ENCODE measurements at regions not wholly inside any gene's neighbourhood (a gene's known extent, or its start where the extent isn't known, plus 50 kb on each side); places are given as distances from the start of the nearest gene placed in this dataset.
"Not testable (repeated sequence)": the region's sequence is repeated elsewhere in the genome, so short reads cannot be mapped to it uniquely, and the experiment has no call there.

DNA sequence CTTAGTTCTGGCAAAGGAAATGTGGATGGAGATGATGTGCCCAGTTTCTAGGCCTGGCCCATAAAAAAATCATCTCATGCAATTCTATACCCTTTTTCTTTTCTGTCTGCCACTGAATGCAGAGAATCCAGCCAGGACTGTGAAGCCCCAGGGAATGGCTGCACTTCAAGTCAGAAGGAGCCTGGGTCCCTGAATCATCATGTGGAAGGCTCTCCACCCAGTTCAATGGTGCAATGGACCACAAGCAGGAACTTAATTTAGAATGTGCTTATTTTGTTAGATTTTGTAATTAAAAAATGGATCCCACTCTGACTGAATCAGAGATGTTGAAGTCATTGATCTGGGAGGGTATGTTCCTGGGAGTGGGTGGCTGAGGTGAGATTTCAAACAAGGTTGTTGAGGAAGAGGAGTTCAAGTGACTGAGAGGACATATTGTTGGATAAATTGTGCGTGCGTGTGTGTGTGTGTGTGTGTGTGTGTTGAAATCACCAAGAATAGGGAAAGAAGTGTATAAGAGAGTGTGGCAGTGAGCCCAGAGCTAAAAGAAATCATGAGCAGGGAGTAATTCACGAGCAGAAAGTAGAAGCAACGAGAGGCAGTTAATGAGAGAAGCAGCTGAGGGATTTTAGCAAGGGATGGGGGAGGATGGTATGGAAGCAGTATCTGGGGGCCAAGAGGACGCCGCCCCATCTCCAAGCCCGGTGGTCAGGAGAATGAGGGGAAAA lies 125.4 kb downstream of the TMX1 start:
- H3K9ac ChIP-seq (ENCODE audit: low read depth, low read length): no peak overlapping the region
- H3K4me2 ChIP-seq (ENCODE audit: insufficient read depth, low read length): no peak overlapping the region
- H3K79me2 ChIP-seq (ENCODE audit: insufficient read depth, low read length): no peaks in the 10 kb centered on the region
- no peak overlapping the region for H3K4me3 ChIP-seq (ENCODE audit: low read depth in 1 of 2, low read length in 2 of 2)
- TF ChIP-seq EZH2 (IDR thresholded peaks at IDR 0.05; ENCODE audit: borderline replicate concordance, low read depth, low read length, severe bottlenecking): no peak
- TF ChIP-seq, protein P1, sequence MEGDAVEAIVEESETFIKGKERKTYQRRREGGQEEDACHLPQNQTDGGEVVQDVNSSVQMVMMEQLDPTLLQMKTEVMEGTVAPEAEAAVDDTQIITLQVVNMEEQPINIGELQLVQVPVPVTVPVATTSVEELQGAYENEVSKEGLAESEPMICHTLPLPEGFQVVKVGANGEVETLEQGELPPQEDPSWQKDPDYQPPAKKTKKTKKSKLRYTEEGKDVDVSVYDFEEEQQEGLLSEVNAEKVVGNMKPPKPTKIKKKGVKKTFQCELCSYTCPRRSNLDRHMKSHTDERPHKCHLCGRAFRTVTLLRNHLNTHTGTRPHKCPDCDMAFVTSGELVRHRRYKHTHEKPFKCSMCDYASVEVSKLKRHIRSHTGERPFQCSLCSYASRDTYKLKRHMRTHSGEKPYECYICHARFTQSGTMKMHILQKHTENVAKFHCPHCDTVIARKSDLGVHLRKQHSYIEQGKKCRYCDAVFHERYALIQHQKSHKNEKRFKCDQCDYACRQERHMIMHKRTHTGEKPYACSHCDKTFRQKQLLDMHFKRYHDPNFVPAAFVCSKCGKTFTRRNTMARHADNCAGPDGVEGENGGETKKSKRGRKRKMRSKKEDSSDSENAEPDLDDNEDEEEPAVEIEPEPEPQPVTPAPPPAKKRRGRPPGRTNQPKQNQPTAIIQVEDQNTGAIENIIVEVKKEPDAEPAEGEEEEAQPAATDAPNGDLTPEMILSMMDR (IDR thresholded peaks at IDR 0.05; ENCODE audit: borderline replicate concordance, extremely low read depth, low read length, poor library complexity, severe bottlenecking): no peak
- H3K36me3 ChIP-seq (ENCODE audit: insufficient read depth, low read length): no peaks in the 10 kb centered on the region
- no peak overlapping the region for H3K27ac ChIP-seq (ENCODE audit: low read length)
- ATAC-seq (ENCODE audit: insufficient read depth, low read depth) (no peak), DNase-seq (no peak)
- H2AFZ ChIP-seq (ENCODE audit: low read depth, low read length): no peak overlapping the region
- H3K27me3 ChIP-seq (ENCODE audit: insufficient read depth, low read length, poor library complexity): peaks cover 3% of the 10 kb centered on the region
- H3K9me3 ChIP-seq (ENCODE audit: insufficient read depth, low read length, severe bottlenecking): no peaks in the 10 kb centered on the region
- H4K20me1 ChIP-seq (ENCODE audit: insufficient read depth, low read length): no peaks in the 10 kb centered on the region
- H3K4me1 ChIP-seq (ENCODE audit: insufficient read depth, low read length): no peaks in the 10 kb centered on the region

DNA sequence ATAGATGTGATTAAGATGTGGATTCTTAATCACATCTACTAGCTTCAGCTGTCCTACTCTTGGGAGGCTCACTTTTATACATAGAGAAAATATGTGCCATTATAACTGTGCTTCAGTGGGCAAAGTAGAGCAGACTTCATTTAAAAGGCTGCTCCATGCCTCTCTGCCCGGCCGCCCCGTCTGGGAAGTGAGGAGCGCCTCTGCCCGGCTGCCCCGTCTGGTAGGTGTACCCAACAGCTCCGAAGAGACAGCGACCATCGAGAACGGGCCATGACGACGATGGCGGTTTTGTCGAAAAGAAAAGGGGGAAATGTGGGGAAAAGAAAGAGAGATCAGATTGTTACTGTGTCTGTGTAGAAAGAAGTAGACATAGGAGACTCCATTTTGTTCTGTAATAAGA lies 126.4 kb downstream of the TMX1 start:
- H3K4me2 ChIP-seq (ENCODE audit: insufficient read depth, low read length); H3K27me3 ChIP-seq (ENCODE audit: insufficient read depth, low read length, poor library complexity); H3K36me3 ChIP-seq (ENCODE audit: insufficient read depth, low read length); DNase-seq; H3K9ac ChIP-seq (ENCODE audit: low read depth, low read length); H4K20me1 ChIP-seq (ENCODE audit: insufficient read depth, low read length); H3K79me2 ChIP-seq (ENCODE audit: insufficient read depth, low read length); ATAC-seq (ENCODE audit: insufficient read depth, low read depth); H2AFZ ChIP-seq (ENCODE audit: low read depth, low read length); H3K9me3 ChIP-seq (ENCODE audit: insufficient read depth, low read length, severe bottlenecking); H3K4me3 ChIP-seq (ENCODE audit: low read depth in 1 of 2, low read length in 2 of 2); H3K27ac ChIP-seq (ENCODE audit: low read length); H3K4me1 ChIP-seq (ENCODE audit: insufficient read depth, low read length): not testable (repeated sequence)

DNA sequence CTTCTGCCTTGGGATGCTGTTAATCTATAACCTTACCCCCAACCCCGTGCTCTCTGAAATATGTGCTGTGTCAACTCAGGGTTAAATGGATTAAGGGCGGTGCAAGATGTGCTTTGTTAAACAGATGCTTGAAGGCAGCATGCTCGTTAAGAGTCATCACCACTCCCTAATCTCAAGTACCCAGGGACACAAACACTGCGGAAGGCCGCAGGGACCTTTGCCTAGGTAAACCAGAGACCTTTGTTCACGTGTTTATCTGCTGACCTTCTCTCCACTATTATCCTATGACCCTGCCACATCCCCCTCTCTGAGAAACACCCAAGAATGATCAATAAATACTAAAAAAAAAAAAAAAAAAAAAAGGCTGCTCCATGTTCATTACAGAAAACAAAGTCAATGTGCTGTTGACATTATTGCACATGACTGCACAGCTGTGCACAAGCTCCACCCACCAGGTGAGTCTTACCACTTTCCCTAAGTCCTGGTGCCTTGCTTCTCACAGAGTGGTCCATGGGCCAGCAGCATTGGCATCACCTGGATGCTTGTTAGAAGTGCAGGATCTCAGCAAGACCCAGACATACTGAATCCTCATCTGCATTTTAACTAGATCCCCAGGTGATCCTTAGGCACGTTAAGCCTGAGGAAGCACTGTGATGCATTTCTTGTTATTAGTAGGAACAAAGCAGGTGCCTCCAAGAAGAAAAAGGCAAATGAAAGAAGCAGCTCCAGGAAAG lies 127.0 kb downstream of the TMX1 start:
- not testable (repeated sequence) for H2AFZ ChIP-seq (ENCODE audit: low read depth, low read length); H3K4me2 ChIP-seq (ENCODE audit: insufficient read depth, low read length); H3K4me3 ChIP-seq (ENCODE audit: low read depth in 1 of 2, low read length in 2 of 2); H3K9me3 ChIP-seq (ENCODE audit: insufficient read depth, low read length, severe bottlenecking); H3K9ac ChIP-seq (ENCODE audit: low read depth, low read length); H3K4me1 ChIP-seq (ENCODE audit: insufficient read depth, low read length); H3K36me3 ChIP-seq (ENCODE audit: insufficient read depth, low read length); H3K27ac ChIP-seq (ENCODE audit: low read length); H4K20me1 ChIP-seq (ENCODE audit: insufficient read depth, low read length); DNase-seq; ATAC-seq (ENCODE audit: insufficient read depth, low read depth); H3K79me2 ChIP-seq (ENCODE audit: insufficient read depth, low read length); H3K27me3 ChIP-seq (ENCODE audit: insufficient read depth, low read length, poor library complexity)

DNA sequence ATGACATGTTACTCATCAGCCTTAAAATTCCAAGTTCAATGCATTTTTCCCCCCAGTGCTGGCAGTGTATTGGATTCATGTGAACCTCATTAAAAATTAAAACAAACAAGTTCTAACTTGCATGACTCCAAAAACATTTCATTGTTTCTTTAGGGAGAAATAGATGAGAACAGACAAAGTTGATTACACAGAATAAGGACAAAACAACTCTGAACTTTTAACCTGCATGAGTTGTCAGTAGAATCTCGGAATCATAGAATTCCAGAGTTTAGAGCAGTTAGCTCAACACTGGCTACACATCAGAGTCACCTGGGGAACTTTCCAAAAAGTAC lies 127.5 kb downstream of the TMX1 start:
- no peaks in the 10 kb centered on the region for H3K9me3 ChIP-seq (ENCODE audit: insufficient read depth, low read length, severe bottlenecking)
- no peaks in the 10 kb centered on the region for H4K20me1 ChIP-seq (ENCODE audit: insufficient read depth, low read length)
- H3K4me3 ChIP-seq (ENCODE audit: low read depth in 1 of 2, low read length in 2 of 2): no peak overlapping the region
- ATAC-seq (ENCODE audit: insufficient read depth, low read depth) (no peak), DNase-seq (no peak)
- H3K27ac ChIP-seq (ENCODE audit: low read length): no peak overlapping the region
- no peaks in the 10 kb centered on the region for H3K4me1 ChIP-seq (ENCODE audit: insufficient read depth, low read length)
- H3K4me2 ChIP-seq (ENCODE audit: insufficient read depth, low read length): no peak overlapping the region
- no peak for TF ChIP-seq EZH2 (IDR thresholded peaks at IDR 0.05; ENCODE audit: borderline replicate concordance, low read depth, low read length, severe bottlenecking)
- TF ChIP-seq, protein P1 (IDR thresholded peaks at IDR 0.05; ENCODE audit: borderline replicate concordance, extremely low read depth, low read length, poor library complexity, severe bottlenecking): no peak
- no peaks in the 10 kb centered on the region for H3K36me3 ChIP-seq (ENCODE audit: insufficient read depth, low read length)
- no peak overlapping the region for H2AFZ ChIP-seq (ENCODE audit: low read depth, low read length)
- H3K27me3 ChIP-seq (ENCODE audit: insufficient read depth, low read length, poor library complexity): peaks cover 3% of the 10 kb centered on the region
- no peaks in the 10 kb centered on the region for H3K79me2 ChIP-seq (ENCODE audit: insufficient read depth, low read length)
- no peak overlapping the region for H3K9ac ChIP-seq (ENCODE audit: low read depth, low read length)
